Glomerular endothelial cell (primary cell): ENCODE measurements at regions not wholly inside any gene's neighbourhood (a gene's known extent, or its start where the extent isn't known, plus 50 kb on each side); places are given as distances from the start of the nearest gene placed in this dataset.

Experiments
- DNase-seq: peaks from one replicate; pipeline ENCODE4 v3.0.0-alpha.2; 2011; ENCODE audit warnings: low read depth, low spot score; ENCODE audit errors: extremely low read depth

- no peak for DNase-seq
Observed at GRCh38 chr15:29208836-29209235, 60.8 kb downstream of the NSMCE3 start.

GRCh38 chr15:29208352-29208751 lies 61.3 kb downstream of the NSMCE3 start:
- no peak for DNase-seq

GRCh38 chr15:29207758-29208108 lies 61.9 kb downstream of the NSMCE3 start:
- no peak for DNase-seq

GRCh38 chr15:29207027-29207757 lies 62.4 kb downstream of the NSMCE3 start:
- no peak for DNase-seq

- no peak for DNase-seq
Observed at GRCh38 chr15:29205186-29205585, 64.4 kb downstream of the NSMCE3 start.

GRCh38 chr15:29204369-29204755 lies 65.3 kb downstream of the NSMCE3 start:
- no peak for DNase-seq

GRCh38 chr15:29203718-29204368 lies 65.8 kb downstream of the NSMCE3 start:
- no peak for DNase-seq

- no peak for DNase-seq
Observed at GRCh38 chr15:29196722-29197121, 72.9 kb downstream of the NSMCE3 start.

GRCh38 chr15:29196290-29196689 lies 73.3 kb downstream of the NSMCE3 start:
- DNase-seq, result no peak

- no peak for DNase-seq
Observed at GRCh38 chr15:29194866-29195265, 74.8 kb downstream of the NSMCE3 start.

- peak; percentile 16 for DNase-seq
Observed at GRCh38 chr15:29183071-29183831, 86.4 kb downstream of the NSMCE3 start.

- no peak for DNase-seq
Observed at GRCh38 chr15:29182590-29182989, 87.0 kb downstream of the NSMCE3 start.

GRCh38 chr15:29172742-29173725 lies 96.6 kb downstream of the NSMCE3 start:
- no peak for DNase-seq

GRCh38 chr15:29170521-29170920 lies 99.1 kb downstream of the NSMCE3 start:
- DNase-seq, result no peak
